Kidney (tissue), 13 donors: ENCODE measurements at regions not wholly inside any gene's neighbourhood (a gene's known extent, or its start where the extent isn't known, plus 50 kb on each side); places are given as distances from the start of the nearest gene placed in this dataset.

Source experiments
- DNase-seq, 5 donors: peaks; one replicate each; pipeline ENCODE4 v3.0.0-alpha.2; 2013 to 2020
- FAIRE-seq: peaks from 2 replicates; lab custom pipeline; 2012; peaks lifted over from hg19 to GRCh38; lab: Jason Lieb, UNC
- H3K27ac ChIP-seq, 2 donors: one replicate each; pipeline ENCODE4 v1.7.0; 2013; ENCODE audit warnings: low read depth in 2 of 2, low read length in 2 of 2, inconsistent platforms in 1 of 2
- H3K27me3 ChIP-seq: one replicate; pipeline ENCODE4 v1.7.1; 2013; ENCODE audit warnings: low read length, inconsistent platforms; ENCODE audit not compliant: control insufficient read depth, insufficient read depth
- H3K36me3 ChIP-seq, 3 donors: one replicate each; pipeline versions ENCODE4 v1.7.0 to v1.7.1; 2013; ENCODE audit warnings: low read length in 3 of 3, control low read depth in 1 of 3, inconsistent platforms in 1 of 3; ENCODE audit not compliant: insufficient read depth in 3 of 3, control insufficient read depth in 2 of 3
- H3K4me1 ChIP-seq, 3 donors: one replicate each; pipeline versions ENCODE4 v1.7.0 to v1.7.1; 2013; ENCODE audit warnings: low read length in 3 of 3, inconsistent platforms in 1 of 3, low read depth in 1 of 3; ENCODE audit not compliant: control insufficient read depth in 2 of 3, insufficient read depth in 2 of 3
- H3K4me3 ChIP-seq, 3 donors: one replicate each; pipeline versions ENCODE4 v1.7.0 to v1.8.1; 2013; ENCODE audit warnings: low read length in 3 of 3, control low read depth in 1 of 3, inconsistent platforms in 1 of 3
- H3K9ac ChIP-seq, 3 donors: one replicate each; pipeline versions ENCODE4 v1.7.0 to v1.7.1; 2013; ENCODE audit warnings: low read length in 3 of 3, control low read depth in 1 of 3, inconsistent platforms in 1 of 3
- H3K9me3 ChIP-seq, 3 donors: one replicate each; pipeline versions ENCODE4 v1.7.0 to v1.7.1; 2013; ENCODE audit warnings: low read length in 3 of 3, control low read depth in 1 of 3, inconsistent platforms in 1 of 3; ENCODE audit not compliant: control insufficient read depth in 2 of 3, insufficient read depth in 1 of 3
- intact Hi-C: fragments of 100-400 bp; cut with DNase I; formaldehyde crosslinking; loops from one replicate; pipeline ENCODE4 v1.11.1; 2022
- TF ChIP-seq, protein P1 (sequence below): IDR thresholded peaks from 3 replicates; pipeline ENCODE4 v1.5.1; 2012; ENCODE audit warnings: mild to moderate bottlenecking, moderate library complexity, borderline replicate concordance; ENCODE audit not compliant: insufficient read depth; ENCODE audit errors: extremely low read depth
- donor health status: control.
- donor health status: control.
- donor health status: control.
- donor health status: control.
- donor health status: control.
- donor health status: DM: yes; HTN: yes; CAD: no.
- donor health status: Normal renal cell carcinoma (clear cell type).

DNA sequence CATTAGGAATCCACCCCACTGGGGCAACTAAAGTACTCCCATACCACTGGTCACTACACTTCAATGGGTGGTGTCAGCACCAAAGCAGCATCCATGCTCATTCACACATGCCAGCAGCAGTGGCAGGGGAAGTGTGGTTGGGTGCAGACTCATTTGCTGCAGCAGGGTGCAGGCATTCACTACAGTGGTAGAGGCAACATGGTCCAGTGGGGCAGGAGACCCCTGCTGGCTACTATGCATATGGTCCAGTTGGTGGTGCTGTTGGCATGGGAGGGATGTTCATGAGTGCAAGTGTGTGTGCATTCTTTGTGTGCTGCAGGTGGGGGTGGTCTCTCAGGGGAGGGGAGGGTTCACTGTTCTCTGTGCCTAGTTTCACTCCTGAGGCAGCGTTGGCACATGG, 908.4 kb upstream of the NOVA1 start:
- DNase-seq (no peak), FAIRE-seq (no peak)
- H3K9ac ChIP-seq = no peak overlapping the region
- no peak overlapping the region for H3K4me3 ChIP-seq
- H3K27ac ChIP-seq = no peak overlapping the region
- H3K27me3 ChIP-seq = no peaks in the 10 kb centered on the region
- intact Hi-C loops = no loop called here
- TF ChIP-seq, protein P1, sequence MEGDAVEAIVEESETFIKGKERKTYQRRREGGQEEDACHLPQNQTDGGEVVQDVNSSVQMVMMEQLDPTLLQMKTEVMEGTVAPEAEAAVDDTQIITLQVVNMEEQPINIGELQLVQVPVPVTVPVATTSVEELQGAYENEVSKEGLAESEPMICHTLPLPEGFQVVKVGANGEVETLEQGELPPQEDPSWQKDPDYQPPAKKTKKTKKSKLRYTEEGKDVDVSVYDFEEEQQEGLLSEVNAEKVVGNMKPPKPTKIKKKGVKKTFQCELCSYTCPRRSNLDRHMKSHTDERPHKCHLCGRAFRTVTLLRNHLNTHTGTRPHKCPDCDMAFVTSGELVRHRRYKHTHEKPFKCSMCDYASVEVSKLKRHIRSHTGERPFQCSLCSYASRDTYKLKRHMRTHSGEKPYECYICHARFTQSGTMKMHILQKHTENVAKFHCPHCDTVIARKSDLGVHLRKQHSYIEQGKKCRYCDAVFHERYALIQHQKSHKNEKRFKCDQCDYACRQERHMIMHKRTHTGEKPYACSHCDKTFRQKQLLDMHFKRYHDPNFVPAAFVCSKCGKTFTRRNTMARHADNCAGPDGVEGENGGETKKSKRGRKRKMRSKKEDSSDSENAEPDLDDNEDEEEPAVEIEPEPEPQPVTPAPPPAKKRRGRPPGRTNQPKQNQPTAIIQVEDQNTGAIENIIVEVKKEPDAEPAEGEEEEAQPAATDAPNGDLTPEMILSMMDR = no peak
- no peaks in the 10 kb centered on the region for H3K36me3 ChIP-seq
- no peaks in the 10 kb centered on the region for H3K4me1 ChIP-seq
- peaks cover 0 to 12% (median 0%) of the 10 kb centered on the region in 3 donors for H3K9me3 ChIP-seq

DNA sequence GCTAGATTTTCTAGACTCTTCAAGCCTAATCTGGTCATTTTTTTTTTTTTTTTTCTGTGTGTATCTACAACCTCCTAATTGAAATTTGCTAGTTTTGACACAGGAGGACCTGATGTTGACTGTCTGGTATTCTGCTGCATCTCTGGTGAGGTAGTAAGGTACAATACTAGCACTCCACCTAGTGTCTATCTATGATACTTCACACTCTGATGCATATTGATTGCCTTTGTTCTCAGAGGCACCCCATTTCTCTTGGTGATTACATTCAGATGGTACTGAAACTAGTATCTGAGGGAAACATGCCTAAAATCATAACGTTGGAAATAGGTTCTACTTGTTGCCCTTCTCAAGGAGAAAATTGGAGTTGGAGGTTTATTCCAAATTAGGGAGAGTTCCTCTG, 930.5 kb upstream of the NOVA1 start:
- FAIRE-seq = peak; percentile 21
- Histone ChIP-seq H3K9me3 (no peaks in the 10 kb centered on the region), H3K4me1 (no peaks in the 10 kb centered on the region), H3K27me3 (no peaks in the 10 kb centered on the region), H3K4me3 (no peak overlapping the region), H3K36me3 (no peaks in the 10 kb centered on the region), H3K27ac (no peak overlapping the region), H3K9ac (no peak overlapping the region)
- TF ChIP-seq, protein P1 = peak; percentile 45
- intact Hi-C loops = no loop called here
- DNase-seq = peak in 2 of 5 donors; percentile 40 to 47

DNA sequence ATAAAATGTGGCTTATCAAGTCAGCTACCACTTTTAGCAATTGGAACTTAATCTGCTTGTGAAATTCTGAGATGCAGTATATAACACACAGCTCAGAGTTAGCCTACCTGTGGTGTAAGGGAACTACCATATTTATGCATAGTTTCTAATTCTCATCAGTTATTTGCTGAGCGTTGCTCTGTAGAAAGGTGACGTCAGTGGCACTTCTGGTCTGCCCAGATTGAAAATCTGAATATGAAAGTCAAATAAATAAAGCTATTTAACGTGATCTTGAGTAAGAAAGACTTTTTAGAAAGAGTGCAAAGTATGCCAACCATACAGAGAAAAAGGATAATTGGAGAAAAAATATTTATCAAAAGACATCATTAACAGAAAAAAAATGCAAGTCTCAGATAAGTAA, 938.9 kb upstream of the NOVA1 start:
- H3K9me3 ChIP-seq = no peaks in the 10 kb centered on the region
- H3K36me3 ChIP-seq = no peaks in the 10 kb centered on the region
- TF ChIP-seq, protein P1 = no peak
- DNase-seq (no peak), FAIRE-seq (no peak)
- no peaks in the 10 kb centered on the region for H3K27me3 ChIP-seq
- H3K27ac ChIP-seq = no peak overlapping the region
- no peaks in the 10 kb centered on the region for H3K4me1 ChIP-seq
- H3K4me3 ChIP-seq = no peak overlapping the region
- H3K9ac ChIP-seq = no peak overlapping the region
- intact Hi-C loops = no loop called here

DNA sequence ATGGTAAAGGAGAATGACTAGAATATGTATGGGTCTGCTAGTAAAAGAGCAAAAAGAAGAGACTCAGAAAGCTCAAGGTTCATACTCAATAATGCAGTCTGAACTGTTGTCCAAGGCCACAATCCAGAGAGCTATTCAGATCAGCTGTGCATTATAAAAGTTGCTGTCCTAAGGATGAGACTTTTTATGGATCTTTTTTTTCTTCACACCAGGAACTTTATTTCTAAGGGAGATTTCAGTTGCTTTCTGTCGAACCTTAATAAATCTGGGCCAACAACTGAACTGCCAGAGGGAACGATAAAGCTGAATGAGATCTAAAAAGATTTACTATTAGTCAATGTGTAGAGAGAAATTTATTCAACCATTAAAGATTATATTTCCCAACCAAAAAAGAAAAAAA, 948.3 kb upstream of the NOVA1 start:
- no peak for FAIRE-seq
- H3K9ac ChIP-seq = no peak overlapping the region
- no peaks in the 10 kb centered on the region for H3K27me3 ChIP-seq
- no peak overlapping the region for H3K4me3 ChIP-seq
- H3K36me3 ChIP-seq = no peaks in the 10 kb centered on the region
- H3K9me3 ChIP-seq = no peaks in the 10 kb centered on the region
- no peak overlapping the region for H3K27ac ChIP-seq
- intact Hi-C loops = no loop called here
- no peaks in the 10 kb centered on the region for H3K4me1 ChIP-seq
- TF ChIP-seq, protein P1 = no peak
- DNase-seq = peak in 2 of 5 donors; percentile 2 to 27
